Right atrium auricular region (tissue), 2 donors: ENCODE measurements at regions not wholly inside any gene's neighbourhood (a gene's known extent, or its start where the extent isn't known, plus 50 kb on each side); places are given as distances from the start of the nearest gene placed in this dataset.

Experiments used
- DNase-seq: peaks from one replicate; pipeline ENCODE4 v3.0.0-alpha.2; 2019; ENCODE audit warnings: low spot score
- H3K27ac ChIP-seq, 2 donors: fragments of 200-600 bp; sonication (generic); 1 replicate in 1 of 2; 2 replicates in 1 of 2; pipeline ENCODE4 v1.5.1; 2016 to 2019
- H3K27me3 ChIP-seq, 2 donors: fragments of 200-600 bp; sonication (generic); one replicate each; pipeline versions ENCODE4 v1.5.1 to v1.6.0; 2017 to 2019
- H3K36me3 ChIP-seq: fragments of 200-600 bp; sonication (generic); one replicate; pipeline ENCODE4 v1.5.1; 2016
- H3K4me1 ChIP-seq, 2 donors: fragments of 200-600 bp; sonication (generic); one replicate each; pipeline versions ENCODE4 v1.5.1 to v1.6.0; 2017 to 2019
- H3K4me3 ChIP-seq, 2 donors: fragments of 200-600 bp; sonication (generic); 1 replicate in 1 of 2; 2 replicates in 1 of 2; pipeline ENCODE4 v1.5.1; 2017 to 2019; ENCODE audit warnings: mild to moderate bottlenecking in 1 of 2, moderate library complexity in 1 of 2
- H3K9me3 ChIP-seq, 2 donors: fragments of 200-600 bp; sonication (generic); one replicate each; pipeline ENCODE4 v1.5.1; 2019
- TF ChIP-seq, protein P1 (sequence below), 2 donors: fragments of 200-600 bp; sonication (generic); IDR thresholded peaks; one replicate each; pipeline ENCODE4 v1.5.1; 2019; ENCODE audit warnings: antibody characterized with exemption in 2 of 2

DNA sequence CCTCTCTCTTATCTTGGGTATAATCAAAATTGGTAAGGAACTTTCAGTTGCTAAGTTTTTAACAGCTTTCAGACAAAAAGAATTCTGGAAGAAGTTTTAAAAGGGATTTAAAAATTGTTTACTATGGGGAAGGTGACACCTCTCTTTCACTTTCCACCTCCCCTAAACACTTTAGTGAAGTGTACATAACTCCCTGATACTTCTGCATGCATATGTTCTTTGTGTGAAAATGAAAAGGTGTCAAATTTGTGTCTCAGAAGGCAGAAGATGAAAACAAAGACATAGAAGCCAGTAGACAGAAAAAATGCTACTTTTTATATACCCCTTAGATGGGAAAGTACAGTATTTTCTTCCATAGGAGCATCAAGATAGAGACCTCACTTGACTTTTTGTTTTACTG lies 117.8 kb downstream of the TMEM26 start:
- no peak overlapping the region for H3K4me3 ChIP-seq
- H3K27ac ChIP-seq: no peak overlapping the region
- no peaks in the 10 kb centered on the region for H3K27me3 ChIP-seq
- H3K9me3 ChIP-seq: peaks cover 0 to 4% of the 10 kb centered on the region in 2 donors
- H3K36me3 ChIP-seq: no peaks in the 10 kb centered on the region
- H3K4me1 ChIP-seq: no peaks in the 10 kb centered on the region
- DNase-seq: no peak
- TF ChIP-seq, protein P1, sequence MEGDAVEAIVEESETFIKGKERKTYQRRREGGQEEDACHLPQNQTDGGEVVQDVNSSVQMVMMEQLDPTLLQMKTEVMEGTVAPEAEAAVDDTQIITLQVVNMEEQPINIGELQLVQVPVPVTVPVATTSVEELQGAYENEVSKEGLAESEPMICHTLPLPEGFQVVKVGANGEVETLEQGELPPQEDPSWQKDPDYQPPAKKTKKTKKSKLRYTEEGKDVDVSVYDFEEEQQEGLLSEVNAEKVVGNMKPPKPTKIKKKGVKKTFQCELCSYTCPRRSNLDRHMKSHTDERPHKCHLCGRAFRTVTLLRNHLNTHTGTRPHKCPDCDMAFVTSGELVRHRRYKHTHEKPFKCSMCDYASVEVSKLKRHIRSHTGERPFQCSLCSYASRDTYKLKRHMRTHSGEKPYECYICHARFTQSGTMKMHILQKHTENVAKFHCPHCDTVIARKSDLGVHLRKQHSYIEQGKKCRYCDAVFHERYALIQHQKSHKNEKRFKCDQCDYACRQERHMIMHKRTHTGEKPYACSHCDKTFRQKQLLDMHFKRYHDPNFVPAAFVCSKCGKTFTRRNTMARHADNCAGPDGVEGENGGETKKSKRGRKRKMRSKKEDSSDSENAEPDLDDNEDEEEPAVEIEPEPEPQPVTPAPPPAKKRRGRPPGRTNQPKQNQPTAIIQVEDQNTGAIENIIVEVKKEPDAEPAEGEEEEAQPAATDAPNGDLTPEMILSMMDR (IDR thresholded peaks at IDR 0.05): no peak

DNA sequence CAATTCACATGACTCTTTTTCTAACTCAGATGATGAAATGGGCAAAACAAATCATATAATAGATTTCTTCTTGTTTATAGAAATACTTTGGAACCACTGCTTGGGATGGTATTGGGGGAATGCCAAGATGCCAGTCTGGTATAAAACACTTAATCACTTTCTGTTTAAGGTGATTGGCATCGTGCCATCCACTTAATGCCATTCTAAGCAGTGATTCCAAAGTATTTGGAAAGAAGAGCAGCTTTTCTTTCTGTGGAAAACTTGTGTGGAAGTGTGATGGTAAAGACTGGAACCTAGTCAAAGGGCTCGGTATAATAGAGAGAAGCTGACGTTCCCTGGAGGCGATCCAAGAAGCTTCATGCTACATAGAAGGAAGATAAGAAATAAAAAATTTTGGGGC lies 120.6 kb downstream of the TMEM26 start:
- H3K27me3 ChIP-seq: no peaks in the 10 kb centered on the region
- H3K9me3 ChIP-seq: peaks cover 0 to 19% of the 10 kb centered on the region in 2 donors
- H3K27ac ChIP-seq: no peak overlapping the region
- H3K36me3 ChIP-seq: no peaks in the 10 kb centered on the region
- no peak for DNase-seq
- no peaks in the 10 kb centered on the region for H3K4me1 ChIP-seq
- TF ChIP-seq, protein P1 (IDR thresholded peaks at IDR 0.05): no peak
- no peak overlapping the region for H3K4me3 ChIP-seq

DNA sequence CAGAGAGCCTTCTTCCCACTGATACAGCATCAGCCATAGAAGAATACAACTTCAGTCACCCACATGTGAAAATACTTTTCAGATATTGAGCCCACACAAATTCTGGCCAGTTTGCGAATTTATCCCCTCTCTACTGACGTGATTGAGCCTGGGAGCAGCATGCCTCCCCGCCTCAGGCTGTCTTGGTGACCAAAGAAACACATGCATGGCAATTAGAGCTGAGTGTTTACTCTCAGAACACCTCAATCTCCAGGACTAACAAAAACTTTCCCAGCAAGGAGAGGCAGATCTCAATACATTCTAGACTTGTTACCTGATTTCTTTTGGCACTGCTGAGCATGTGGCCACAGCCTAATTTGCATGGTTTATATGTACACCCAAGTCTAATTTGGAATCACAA lies 122.5 kb downstream of the TMEM26 start:
- peaks cover 0 to 19% of the 10 kb centered on the region in 2 donors for H3K9me3 ChIP-seq
- DNase-seq: no peak
- H3K27ac ChIP-seq: no peak overlapping the region
- H3K27me3 ChIP-seq: no peaks in the 10 kb centered on the region
- no peaks in the 10 kb centered on the region for H3K36me3 ChIP-seq
- TF ChIP-seq, protein P1 (IDR thresholded peaks at IDR 0.05): no peak
- no peak overlapping the region for H3K4me3 ChIP-seq
- no peaks in the 10 kb centered on the region for H3K4me1 ChIP-seq

DNA sequence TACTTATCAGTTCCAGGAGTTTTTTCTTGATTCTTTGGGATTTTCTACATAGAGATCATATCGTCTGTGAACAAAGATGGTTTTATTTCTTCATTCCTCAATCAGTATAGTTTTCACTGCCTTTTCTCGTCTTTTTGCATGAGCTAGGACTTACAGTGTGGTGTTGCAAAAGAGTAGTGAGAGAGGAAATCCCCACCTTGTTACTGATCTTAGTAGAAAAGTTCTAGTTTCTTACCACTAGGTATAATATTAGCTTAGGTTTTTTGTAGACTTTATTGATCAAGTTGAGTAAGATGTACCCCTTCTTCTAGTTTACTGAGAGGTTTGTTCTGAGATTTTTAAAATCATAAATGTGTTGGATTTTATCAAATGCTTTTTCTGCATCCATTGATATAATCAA lies 123.3 kb downstream of the TMEM26 start:
- TF ChIP-seq, protein P1 (IDR thresholded peaks at IDR 0.05): no peak
- no peaks in the 10 kb centered on the region for H3K4me1 ChIP-seq
- H3K27ac ChIP-seq: no peak overlapping the region
- no peaks in the 10 kb centered on the region for H3K36me3 ChIP-seq
- no peak for DNase-seq
- no peaks in the 10 kb centered on the region for H3K27me3 ChIP-seq
- peaks cover 0 to 19% of the 10 kb centered on the region in 2 donors for H3K9me3 ChIP-seq
- H3K4me3 ChIP-seq: no peak overlapping the region

DNA sequence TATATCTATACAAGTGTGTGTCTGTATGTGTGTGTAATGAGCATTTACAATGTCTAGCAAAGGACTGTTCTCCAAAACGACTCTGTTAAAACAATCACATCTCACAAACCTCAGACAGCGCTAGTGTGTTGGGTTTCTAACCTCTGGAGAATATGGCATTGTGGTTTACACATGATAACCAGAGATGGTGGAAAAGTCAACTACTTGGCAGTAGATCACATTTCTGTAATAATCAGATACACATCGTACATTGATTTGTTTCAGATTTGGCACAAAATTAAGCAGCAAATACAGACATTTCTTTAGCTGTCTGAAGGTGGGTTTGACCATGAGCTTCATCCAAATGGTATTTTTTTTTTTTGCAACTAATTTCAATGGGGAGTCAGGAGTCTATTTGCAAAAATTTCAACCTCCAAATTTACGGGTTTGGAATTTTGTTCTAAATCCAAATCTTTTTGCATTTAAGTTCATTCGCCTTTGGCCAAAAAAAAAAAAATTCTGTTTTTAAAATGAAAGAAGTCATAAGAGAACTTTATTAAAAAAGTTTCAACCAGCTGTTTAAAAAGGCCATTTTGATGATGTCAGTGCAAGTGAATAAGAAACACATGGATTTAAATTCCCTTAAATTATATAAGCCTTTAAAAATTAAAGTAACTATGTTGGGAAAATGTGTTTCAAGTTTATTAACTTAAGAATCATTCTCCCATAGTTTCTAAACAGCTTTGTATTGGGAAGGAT lies 127.8 kb downstream of the TMEM26 start:
- Histone ChIP-seq H3K36me3 (no peaks in the 10 kb centered on the region), H3K4me3 (no peak overlapping the region), H3K27me3 (no peaks in the 10 kb centered on the region), H3K4me1 (no peaks in the 10 kb centered on the region), H3K27ac (no peak overlapping the region), H3K9me3 (peaks cover 0 to 16% of the 10 kb centered on the region in 2 donors)
- DNase-seq: no peak
- TF ChIP-seq, protein P1 (IDR thresholded peaks at IDR 0.05): no peak

DNA sequence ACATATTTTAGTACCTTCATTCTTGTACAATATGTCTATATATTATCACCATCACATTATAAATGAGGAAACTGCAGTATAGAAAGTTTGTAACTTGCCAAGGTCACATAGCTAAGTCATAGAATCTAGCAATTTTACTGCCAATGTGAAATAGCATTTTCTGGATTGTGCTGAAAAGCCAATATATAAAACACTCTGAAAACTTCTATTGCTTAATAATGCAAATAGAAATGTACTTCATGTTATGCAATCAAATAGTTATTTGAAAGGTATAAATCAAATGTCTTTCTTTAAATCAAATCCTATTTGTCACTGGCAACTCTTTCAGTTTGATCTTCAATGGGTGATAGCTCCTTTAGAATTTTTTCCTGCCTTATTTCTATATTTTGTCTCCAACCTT lies 129.5 kb downstream of the TMEM26 start:
- Histone ChIP-seq H3K27me3 (no peaks in the 10 kb centered on the region), H3K27ac (no peak overlapping the region), H3K36me3 (no peaks in the 10 kb centered on the region), H3K4me1 (no peaks in the 10 kb centered on the region), H3K4me3 (no peak overlapping the region), H3K9me3 (peaks cover 0 to 4% of the 10 kb centered on the region in 2 donors)
- TF ChIP-seq, protein P1 (IDR thresholded peaks at IDR 0.05): no peak
- DNase-seq: no peak
